Umbilical cord (tissue), 1 donor: ENCODE measurements at regions not wholly inside any gene's neighbourhood (a gene's known extent, or its start where the extent isn't known, plus 50 kb on each side); places are given as distances from the start of the nearest gene placed in this dataset.

ENCODE experiments used
- DNase-seq: peaks from one replicate; pipeline ENCODE4 v3.0.0-alpha.2; 2015; ENCODE audit warnings: low spot score

- DNase-seq: no peak
These were observed 63.8 kb upstream of the SLC4A4 start for GRCh38 chr4:71275004-71275403.

- DNase-seq: no peak
These were observed 63.2 kb upstream of the SLC4A4 start for GRCh38 chr4:71275570-71275969.

- no peak for DNase-seq
These were observed 61.5 kb upstream of the SLC4A4 start for GRCh38 chr4:71277353-71277752.

GRCh38 chr4:71283642-71284257 lies 55.1 kb upstream of the SLC4A4 start:
- DNase-seq: no peak

GRCh38 chr4:71287305-71287704 lies 51.5 kb upstream of the SLC4A4 start:
- no peak for DNase-seq

GRCh38 chr4:71288875-71289274 lies 49.9 kb upstream of the SLC4A4 start:
- no peak for DNase-seq
